NB4 (cell line): ENCODE measurements at regions not wholly inside any gene's neighbourhood (a gene's known extent, or its start where the extent isn't known, plus 50 kb on each side); places are given as distances from the start of the nearest gene placed in this dataset.

ENCODE experiments used
- MAX ChIP-seq: IDR thresholded peaks from 2 replicates; pipeline ENCODE4 v1.6.1; 2011; ENCODE audit warnings: low read depth, low read length
- POLR2A ChIP-seq: IDR thresholded peaks from 2 replicates; pipeline ENCODE4 v1.6.1; 2011; ENCODE audit warnings: mild to moderate bottlenecking; ENCODE audit not compliant: insufficient read length; ENCODE audit errors: extremely low read depth
- TF ChIP-seq, protein P1 (sequence below): IDR thresholded peaks from one replicate; pipeline ENCODE4 v1.5.1; 2012; ENCODE audit warnings: low read depth, low read length

DNA sequence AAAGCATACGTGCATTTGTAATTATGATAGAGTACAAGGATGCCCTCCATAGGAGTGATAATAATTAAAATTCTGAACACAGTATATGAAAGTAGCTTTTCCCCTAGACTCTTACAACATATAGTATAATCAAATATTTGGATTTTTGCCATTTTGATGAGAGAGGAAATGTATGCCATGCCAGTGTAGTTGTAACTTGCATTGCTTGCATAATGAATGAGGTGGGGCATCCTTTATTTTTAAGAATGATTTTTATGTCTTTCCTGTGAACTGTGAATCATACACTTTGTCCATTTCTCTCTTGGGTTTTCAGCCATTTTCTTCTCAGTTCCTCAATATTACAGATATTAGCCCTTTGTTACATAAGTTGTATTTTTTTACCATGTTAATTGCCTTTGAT is 197.5 kb downstream of the SCG2 start:
- TF ChIP-seq, protein P1, sequence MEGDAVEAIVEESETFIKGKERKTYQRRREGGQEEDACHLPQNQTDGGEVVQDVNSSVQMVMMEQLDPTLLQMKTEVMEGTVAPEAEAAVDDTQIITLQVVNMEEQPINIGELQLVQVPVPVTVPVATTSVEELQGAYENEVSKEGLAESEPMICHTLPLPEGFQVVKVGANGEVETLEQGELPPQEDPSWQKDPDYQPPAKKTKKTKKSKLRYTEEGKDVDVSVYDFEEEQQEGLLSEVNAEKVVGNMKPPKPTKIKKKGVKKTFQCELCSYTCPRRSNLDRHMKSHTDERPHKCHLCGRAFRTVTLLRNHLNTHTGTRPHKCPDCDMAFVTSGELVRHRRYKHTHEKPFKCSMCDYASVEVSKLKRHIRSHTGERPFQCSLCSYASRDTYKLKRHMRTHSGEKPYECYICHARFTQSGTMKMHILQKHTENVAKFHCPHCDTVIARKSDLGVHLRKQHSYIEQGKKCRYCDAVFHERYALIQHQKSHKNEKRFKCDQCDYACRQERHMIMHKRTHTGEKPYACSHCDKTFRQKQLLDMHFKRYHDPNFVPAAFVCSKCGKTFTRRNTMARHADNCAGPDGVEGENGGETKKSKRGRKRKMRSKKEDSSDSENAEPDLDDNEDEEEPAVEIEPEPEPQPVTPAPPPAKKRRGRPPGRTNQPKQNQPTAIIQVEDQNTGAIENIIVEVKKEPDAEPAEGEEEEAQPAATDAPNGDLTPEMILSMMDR, result no peak
- no peak for TF ChIP-seq POLR2A
- no peak for TF ChIP-seq MAX
